Endodermal cell (in vitro differentiated cells): ENCODE measurements at regions not wholly inside any gene's neighbourhood (a gene's known extent, or its start where the extent isn't known, plus 50 kb on each side); places are given as distances from the start of the nearest gene placed in this dataset.
A peak's percentile ranks its signal among the peaks of the same experiment; 100 is the strongest.

Experiments
- DNase-seq: peaks from one replicate; pipeline ENCODE4 v3.0.0-alpha.2; 2017
- H3K27ac ChIP-seq: 2 replicates; pipeline ENCODE4 v1.5.1; 2013; ENCODE audit warnings: mild to moderate bottlenecking, low read depth, low read length, moderate library complexity
- H3K27me3 ChIP-seq: 2 replicates; pipeline ENCODE4 v1.6.1; 2013; ENCODE audit warnings: mild to moderate bottlenecking, low read length, moderate library complexity; ENCODE audit not compliant: insufficient read depth, control insufficient read depth, poor library complexity, severe bottlenecking
- H3K36me3 ChIP-seq: 2 replicates; pipeline ENCODE4 v1.7.0; 2013; ENCODE audit warnings: mild to moderate bottlenecking, low read length, moderate library complexity; ENCODE audit not compliant: control insufficient read depth, insufficient read depth
- H3K4me1 ChIP-seq: one replicate; pipeline ENCODE4 v1.7.0; 2013; ENCODE audit warnings: low read length; ENCODE audit not compliant: control insufficient read depth, insufficient read depth
- H3K4me3 ChIP-seq: 2 replicates; pipeline ENCODE4 v1.5.1; 2013; ENCODE audit warnings: mild to moderate bottlenecking, low read length, moderate library complexity
- H3K9ac ChIP-seq: 2 replicates; pipeline ENCODE4 v1.6.1; 2013; ENCODE audit warnings: mild to moderate bottlenecking, low read length, moderate library complexity; ENCODE audit not compliant: poor library complexity, severe bottlenecking; ENCODE audit errors: extremely low read depth
- H3K9me3 ChIP-seq: 2 replicates; pipeline ENCODE4 v1.6.1; 2013; ENCODE audit warnings: mild to moderate bottlenecking, low read length, moderate library complexity; ENCODE audit not compliant: control insufficient read depth
- H3K27ac Mint-ChIP-seq: 2 replicates; pipeline ENCODE4 v1.8.0; 2020; ENCODE audit warnings: mixed read lengths
- H3K27me3 Mint-ChIP-seq: 2 replicates; pipeline ENCODE4 v1.8.0; 2021; ENCODE audit warnings: mild to moderate bottlenecking, mixed read lengths; ENCODE audit not compliant: insufficient read depth
- H3K36me3 Mint-ChIP-seq: 2 replicates; pipeline ENCODE4 v1.8.0; 2020; ENCODE audit warnings: low read depth, mixed read lengths
- H3K4me1 Mint-ChIP-seq: 2 replicates; pipeline ENCODE4 v1.8.0; 2020; ENCODE audit warnings: mixed read lengths
- H3K4me3 Mint-ChIP-seq: 2 replicates; pipeline ENCODE4 v1.8.0; 2020; ENCODE audit warnings: mild to moderate bottlenecking, moderate library complexity, mixed read lengths
- H3K9me3 Mint-ChIP-seq: 2 replicates; pipeline ENCODE4 v1.8.0; 2020; ENCODE audit warnings: mild to moderate bottlenecking, mixed read lengths
- WGBS, 2 experiments: methylation state at CpG; one replicate each; pipeline versions ENCODE4 v1.1.5 to v1.1.7; 2013; ENCODE audit warnings: missing lambda C conversion rate in 2 of 2, mixed read lengths in 1 of 2; ENCODE audit not compliant: insufficient coverage in 1 of 2, insufficient read length in 1 of 2; 5-methylcytosine and 5-hydroxymethylcytosine counted together
- TF ChIP-seq, protein P1 (sequence below): fragments of 200-600 bp; sonication (generic); conservative IDR thresholded peaks from 2 replicates; pipeline ENCODE4 v1.5.0; 2021; ENCODE audit warnings: antibody characterized with exemption, mild to moderate bottlenecking

DNA sequence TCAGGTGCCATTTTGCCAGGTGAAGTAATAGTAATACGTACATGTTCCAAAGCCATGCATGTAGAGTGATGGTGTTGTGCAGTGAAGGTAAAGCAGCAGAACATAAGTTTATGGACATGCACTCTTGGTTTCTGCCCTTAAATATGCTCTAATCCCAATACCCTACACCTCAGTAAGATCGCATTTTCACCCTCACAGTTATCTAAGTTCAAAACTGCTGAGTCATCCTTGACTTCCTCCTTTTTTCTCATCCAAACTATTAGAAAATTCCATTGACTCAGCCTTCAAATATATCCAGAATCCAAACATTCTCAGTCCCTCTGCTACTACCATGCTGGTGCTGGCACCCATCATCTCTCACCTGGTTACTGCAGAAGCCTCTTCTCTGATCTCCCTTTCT, 652.9 kb upstream of the IGFBP7 start:
- no peak for DNase-seq
- peak overlapping the region; percentile 65 for H3K27ac Mint-ChIP-seq
- Histone ChIP-seq H3K4me3 (no peak overlapping the region), H3K9ac (no peak overlapping the region), H3K27ac (no peak overlapping the region), H3K27me3 (no peaks in the 10 kb centered on the region), H3K4me1 (no peaks in the 10 kb centered on the region), H3K36me3 (no peaks in the 10 kb centered on the region), H3K9me3 (no peaks in the 10 kb centered on the region)
- TF ChIP-seq, protein P1, sequence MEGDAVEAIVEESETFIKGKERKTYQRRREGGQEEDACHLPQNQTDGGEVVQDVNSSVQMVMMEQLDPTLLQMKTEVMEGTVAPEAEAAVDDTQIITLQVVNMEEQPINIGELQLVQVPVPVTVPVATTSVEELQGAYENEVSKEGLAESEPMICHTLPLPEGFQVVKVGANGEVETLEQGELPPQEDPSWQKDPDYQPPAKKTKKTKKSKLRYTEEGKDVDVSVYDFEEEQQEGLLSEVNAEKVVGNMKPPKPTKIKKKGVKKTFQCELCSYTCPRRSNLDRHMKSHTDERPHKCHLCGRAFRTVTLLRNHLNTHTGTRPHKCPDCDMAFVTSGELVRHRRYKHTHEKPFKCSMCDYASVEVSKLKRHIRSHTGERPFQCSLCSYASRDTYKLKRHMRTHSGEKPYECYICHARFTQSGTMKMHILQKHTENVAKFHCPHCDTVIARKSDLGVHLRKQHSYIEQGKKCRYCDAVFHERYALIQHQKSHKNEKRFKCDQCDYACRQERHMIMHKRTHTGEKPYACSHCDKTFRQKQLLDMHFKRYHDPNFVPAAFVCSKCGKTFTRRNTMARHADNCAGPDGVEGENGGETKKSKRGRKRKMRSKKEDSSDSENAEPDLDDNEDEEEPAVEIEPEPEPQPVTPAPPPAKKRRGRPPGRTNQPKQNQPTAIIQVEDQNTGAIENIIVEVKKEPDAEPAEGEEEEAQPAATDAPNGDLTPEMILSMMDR: no peak
- WGBS, 2 experiments: 95 to 98% methylated on average over 2 of the region's 2 CpGs
- no peak overlapping the region for H3K4me3 Mint-ChIP-seq
- H3K9me3 Mint-ChIP-seq: peaks cover 4% of the 10 kb centered on the region
- H3K27me3 Mint-ChIP-seq: no peaks in the 10 kb centered on the region
- H3K36me3 Mint-ChIP-seq: no peaks in the 10 kb centered on the region
- no peaks in the 10 kb centered on the region for H3K4me1 Mint-ChIP-seq

DNA sequence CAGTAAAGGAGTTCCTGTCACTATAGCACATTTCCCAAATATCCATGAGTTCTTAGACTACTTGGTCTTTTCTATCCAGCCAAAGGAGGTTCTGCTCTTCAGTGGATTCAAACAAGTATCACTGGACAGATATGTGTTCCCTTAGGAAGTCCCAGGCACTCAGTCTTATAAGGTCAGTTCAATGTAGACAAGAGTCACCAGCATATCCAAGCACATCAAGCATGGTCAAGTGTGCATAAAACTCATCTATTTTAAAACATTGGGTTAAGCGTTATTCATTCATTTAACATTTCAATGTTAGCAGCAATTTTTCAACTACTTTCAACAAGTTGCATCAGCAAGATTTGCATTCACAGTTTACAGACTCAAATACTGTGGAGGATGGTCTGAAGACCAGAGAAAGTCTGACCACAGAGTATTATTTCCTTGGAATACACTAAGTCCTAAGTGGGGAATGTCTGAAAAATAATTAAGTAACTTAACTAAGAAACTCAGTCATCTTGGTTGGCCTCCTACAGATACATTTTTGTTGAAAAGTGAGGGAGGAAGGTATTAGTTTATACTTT, 630.5 kb upstream of the IGFBP7 start:
- H3K4me3 Mint-ChIP-seq: no peak overlapping the region
- no peaks in the 10 kb centered on the region for H3K4me1 Mint-ChIP-seq
- H3K27ac ChIP-seq: no peak overlapping the region
- no peak overlapping the region for H3K27ac Mint-ChIP-seq
- DNase-seq: no peak
- peaks cover 19% of the 10 kb centered on the region for H3K9me3 Mint-ChIP-seq
- H3K9me3 ChIP-seq: no peaks in the 10 kb centered on the region
- H3K4me1 ChIP-seq: no peaks in the 10 kb centered on the region
- TF ChIP-seq, protein P1: no peak
- no peak overlapping the region for H3K4me3 ChIP-seq
- 75 to 94% methylated on average over 1 of the region's 1 CpG for WGBS, 2 experiments
- H3K9ac ChIP-seq: no peak overlapping the region
- H3K36me3 Mint-ChIP-seq: no peaks in the 10 kb centered on the region
- no peaks in the 10 kb centered on the region for H3K36me3 ChIP-seq
- H3K27me3 ChIP-seq: no peaks in the 10 kb centered on the region
- H3K27me3 Mint-ChIP-seq: no peaks in the 10 kb centered on the region

DNA sequence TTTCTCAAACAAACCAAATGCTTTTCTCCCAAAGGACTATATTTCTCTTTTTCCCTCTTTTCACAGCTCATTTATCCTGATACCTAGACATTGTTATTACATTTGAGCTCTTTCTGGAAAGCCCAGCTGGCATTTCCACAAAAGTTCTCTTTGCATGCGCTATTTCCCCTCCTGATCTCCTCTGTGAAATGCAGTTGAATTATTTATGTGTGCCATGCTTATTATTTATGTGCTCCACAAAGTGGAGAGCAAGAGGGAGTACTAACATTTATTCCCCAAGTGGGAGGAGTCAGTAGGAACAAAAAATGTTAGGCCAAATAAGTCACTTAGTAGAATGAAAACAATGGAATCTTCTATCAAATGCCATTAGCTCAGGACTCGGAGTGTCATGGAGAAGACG, 626.6 kb upstream of the IGFBP7 start:
- no peaks in the 10 kb centered on the region for H3K27me3 Mint-ChIP-seq
- TF ChIP-seq, protein P1: no peak
- WGBS, 2 experiments: 96 to 98% methylated on average over 3 of the region's 3 CpGs
- no peak overlapping the region for H3K4me3 Mint-ChIP-seq
- H3K4me1 Mint-ChIP-seq: no peaks in the 10 kb centered on the region
- H3K36me3 ChIP-seq: no peaks in the 10 kb centered on the region
- no peaks in the 10 kb centered on the region for H3K9me3 ChIP-seq
- H3K9me3 Mint-ChIP-seq: no peaks in the 10 kb centered on the region
- no peak overlapping the region for H3K27ac Mint-ChIP-seq
- H3K27ac ChIP-seq: no peak overlapping the region
- H3K4me3 ChIP-seq: no peak overlapping the region
- no peaks in the 10 kb centered on the region for H3K4me1 ChIP-seq
- no peak for DNase-seq
- no peaks in the 10 kb centered on the region for H3K27me3 ChIP-seq
- no peak overlapping the region for H3K9ac ChIP-seq
- H3K36me3 Mint-ChIP-seq: no peaks in the 10 kb centered on the region
